ENCODE measurements at regions not wholly inside any gene's neighbourhood (a gene's known extent, or its start where the extent isn't known, plus 50 kb on each side); places are given as distances from the start of the nearest gene placed in this dataset.
"Not testable (repeated sequence)": the region's sequence is repeated elsewhere in the genome, so short reads cannot be mapped to it uniquely, and the experiment has no call there.

DNA sequence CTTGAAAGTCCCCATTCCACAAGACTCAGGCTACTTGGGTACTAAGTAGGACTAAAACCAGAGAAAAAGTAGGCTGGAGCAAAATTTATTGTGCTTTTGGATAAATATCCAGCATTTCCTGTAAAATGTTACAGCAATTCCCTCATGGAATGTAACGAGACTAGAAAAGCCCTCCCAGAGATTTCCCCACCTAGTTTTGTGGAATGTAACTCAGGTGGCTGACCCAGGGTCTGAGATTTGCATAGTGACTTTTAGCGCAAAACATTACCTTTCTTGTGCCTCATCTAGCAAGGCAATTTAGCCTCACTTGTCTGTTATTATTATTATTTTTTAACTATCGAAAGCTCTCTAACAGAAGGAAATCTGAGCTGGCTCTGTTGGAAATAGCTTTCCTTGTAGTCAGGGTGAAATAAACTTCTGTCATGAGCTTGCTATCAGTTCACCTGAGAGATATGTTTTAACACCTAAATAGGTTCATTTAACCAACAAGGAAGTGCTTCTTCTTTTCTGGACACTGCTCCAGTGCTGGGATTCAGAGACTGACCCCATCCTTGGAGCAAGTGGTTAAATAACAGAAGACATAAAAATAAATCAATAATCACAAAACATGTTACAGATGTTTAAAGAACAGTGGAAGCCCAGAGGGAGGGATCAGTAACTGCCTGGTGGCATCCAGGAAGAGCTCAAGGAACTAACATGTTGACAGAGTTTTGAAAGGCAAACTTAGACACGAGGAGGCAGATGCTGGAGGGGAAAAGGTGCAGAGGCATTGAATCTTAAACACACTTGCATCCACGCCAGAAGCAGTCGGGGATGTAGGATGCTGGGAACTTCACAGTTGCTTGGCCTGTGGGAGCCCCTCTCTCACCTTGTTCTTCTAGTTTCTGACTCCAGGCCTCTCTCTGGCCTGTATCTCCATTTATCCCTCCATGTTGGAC is 68.3 kb upstream of the RHOU start:
- intact Hi-C loops (cut with DNase I) = loop anchor here (5.0 kb wide), 2 partner anchors 490 to 810 kb away; no protein-coding TSS in a partner anchor
- no peak for DNase-seq (ENCODE audit: low spot score)

GRCh38 chr1:228668553-228669241 is 66.6 kb upstream of the RHOU start:
- intact Hi-C loops (cut with DNase I) = loop anchor here (5.0 kb wide), 2 partner anchors 489 to 809 kb away; no protein-coding TSS in a partner anchor
- no peak for DNase-seq (ENCODE audit: low spot score)

DNA sequence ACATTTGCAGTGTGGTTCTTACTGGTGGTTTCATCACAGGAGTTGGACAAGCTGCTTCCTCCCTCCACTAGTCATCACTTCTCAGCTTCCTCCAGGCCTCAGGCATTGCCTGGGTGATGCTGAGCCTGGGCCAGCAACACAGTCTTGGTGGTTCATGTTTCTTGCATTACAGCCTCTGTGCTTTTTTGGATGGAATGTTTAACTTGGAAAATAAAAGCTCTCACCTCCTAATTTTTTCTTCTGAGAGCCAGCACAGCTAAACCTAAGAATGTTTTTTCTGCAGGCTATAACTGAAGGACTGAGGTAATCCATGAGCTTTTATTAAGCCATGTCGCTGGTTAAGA is 66.1 kb upstream of the RHOU start:
- intact Hi-C loops (cut with DNase I) = loop anchor here (5.0 kb wide), 2 partner anchors 488 to 808 kb away; no protein-coding TSS in a partner anchor
- no peak for DNase-seq (ENCODE audit: low spot score)

DNA sequence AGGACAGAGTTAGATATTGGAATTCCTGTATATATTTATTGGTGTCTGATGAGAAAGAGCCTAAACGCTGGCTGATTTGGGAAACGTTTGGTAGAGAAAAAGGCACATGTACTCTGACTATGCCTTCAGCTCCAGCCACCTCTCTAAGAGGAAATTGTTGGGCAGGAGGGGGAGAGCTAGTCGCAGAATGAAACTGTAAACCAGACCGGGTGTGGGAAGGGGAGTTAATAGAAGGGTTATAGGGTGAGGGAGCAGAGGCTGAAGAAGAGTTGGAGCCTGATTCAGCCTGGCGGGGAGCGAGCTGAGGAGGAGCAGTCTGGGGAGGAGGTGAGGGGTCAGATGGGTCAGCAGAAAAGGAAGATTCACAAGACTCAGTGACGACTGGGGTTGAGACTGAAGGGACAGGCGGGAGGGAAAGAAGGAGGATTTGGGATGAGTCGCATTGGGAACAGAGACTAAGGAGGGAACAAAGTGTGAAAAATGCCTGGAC is 54.2 kb upstream of the RHOU start:
- intact Hi-C loops (cut with DNase I); DNase-seq (ENCODE audit: low spot score): not testable (repeated sequence)

DNA sequence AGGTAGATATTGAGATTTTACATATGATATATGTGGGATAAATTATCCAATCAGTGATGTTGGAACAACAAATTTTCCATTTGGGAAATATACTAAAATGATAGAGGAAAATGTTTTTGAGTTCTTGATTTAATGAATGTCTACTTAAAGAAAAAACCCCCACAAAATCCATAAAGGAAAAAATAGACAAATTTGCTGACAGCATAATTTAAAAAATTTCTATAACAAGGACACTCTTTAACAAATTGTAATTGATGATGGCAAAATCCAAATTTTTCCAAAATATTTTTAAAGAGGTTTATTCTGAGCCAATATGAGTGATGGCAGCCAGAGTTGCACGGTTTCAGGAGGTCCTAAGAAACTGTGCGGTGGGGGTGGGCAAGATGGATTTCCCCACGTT is 51.9 kb upstream of the RHOU start:
- DNase-seq (ENCODE audit: low spot score) = no peak

DNA sequence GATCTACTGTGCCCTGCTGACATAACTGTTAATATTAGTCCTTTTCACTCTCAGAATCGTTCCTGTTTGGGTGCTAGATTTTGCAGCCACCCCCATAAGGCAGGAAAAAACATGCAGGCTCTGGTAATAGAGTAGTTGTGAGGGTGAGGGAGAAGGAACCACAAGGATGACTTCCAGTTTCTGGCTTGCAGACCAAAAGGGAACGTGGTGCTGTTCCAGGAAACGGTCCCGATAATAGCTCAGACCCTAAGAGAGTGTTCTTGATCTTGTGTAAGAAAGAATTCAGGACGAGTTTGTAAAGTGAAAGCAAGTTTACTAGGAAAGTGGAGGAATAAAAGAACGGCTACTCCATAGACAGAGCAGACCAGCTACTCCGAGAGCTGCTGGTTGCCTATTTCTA is 50.7 kb upstream of the RHOU start:
- intact Hi-C loops (cut with DNase I) = no loop called here
- DNase-seq (ENCODE audit: low spot score) = no peak

More for the DNA sequence above, 51.9 kb upstream of the RHOU start:
- intact Hi-C loops (cut with DNase I) = no loop called here

GRCh38 chr1:228685081-228685660 is 50.1 kb upstream of the RHOU start:
- no peak for DNase-seq (ENCODE audit: low spot score)
- intact Hi-C loops (cut with DNase I) = no loop called here

Measured in cardiac septum (tissue), 1 donor.